H1 (cell line): ENCODE measurements at regions not wholly inside any gene's neighbourhood (a gene's known extent, or its start where the extent isn't known, plus 50 kb on each side); places are given as distances from the start of the nearest gene placed in this dataset.

Source experiments
- TF ChIP-seq, protein P1 (sequence below): fragments of 300-600 bp; sonication (generic); IDR thresholded peaks from 2 replicates; pipeline ENCODE4 v1.7.1; 2012; ENCODE audit warnings: low read length, moderate library complexity, mild to moderate bottlenecking, inconsistent platforms; ENCODE audit not compliant: insufficient replicate concordance

DNA sequence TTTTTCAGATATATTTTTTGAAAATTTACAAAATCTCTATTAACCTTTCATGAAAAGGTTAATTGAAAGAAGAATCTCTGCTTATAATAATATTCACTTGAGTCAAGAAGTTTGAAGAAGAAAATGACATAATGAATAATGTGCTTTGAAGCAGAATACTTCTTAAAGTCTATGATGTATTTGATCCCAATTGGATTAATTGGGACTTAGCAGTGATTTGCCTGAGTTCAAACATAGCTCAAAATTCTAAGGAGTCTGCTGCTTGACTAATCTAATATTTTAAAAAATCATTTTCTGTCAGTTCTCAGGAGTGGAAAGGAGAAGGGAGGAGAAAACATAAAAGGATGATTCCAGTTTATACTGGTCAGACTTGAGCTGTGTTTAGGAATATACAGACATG lies 1150.4 kb upstream of the INTU start (continued):
- TF ChIP-seq, protein P1, sequence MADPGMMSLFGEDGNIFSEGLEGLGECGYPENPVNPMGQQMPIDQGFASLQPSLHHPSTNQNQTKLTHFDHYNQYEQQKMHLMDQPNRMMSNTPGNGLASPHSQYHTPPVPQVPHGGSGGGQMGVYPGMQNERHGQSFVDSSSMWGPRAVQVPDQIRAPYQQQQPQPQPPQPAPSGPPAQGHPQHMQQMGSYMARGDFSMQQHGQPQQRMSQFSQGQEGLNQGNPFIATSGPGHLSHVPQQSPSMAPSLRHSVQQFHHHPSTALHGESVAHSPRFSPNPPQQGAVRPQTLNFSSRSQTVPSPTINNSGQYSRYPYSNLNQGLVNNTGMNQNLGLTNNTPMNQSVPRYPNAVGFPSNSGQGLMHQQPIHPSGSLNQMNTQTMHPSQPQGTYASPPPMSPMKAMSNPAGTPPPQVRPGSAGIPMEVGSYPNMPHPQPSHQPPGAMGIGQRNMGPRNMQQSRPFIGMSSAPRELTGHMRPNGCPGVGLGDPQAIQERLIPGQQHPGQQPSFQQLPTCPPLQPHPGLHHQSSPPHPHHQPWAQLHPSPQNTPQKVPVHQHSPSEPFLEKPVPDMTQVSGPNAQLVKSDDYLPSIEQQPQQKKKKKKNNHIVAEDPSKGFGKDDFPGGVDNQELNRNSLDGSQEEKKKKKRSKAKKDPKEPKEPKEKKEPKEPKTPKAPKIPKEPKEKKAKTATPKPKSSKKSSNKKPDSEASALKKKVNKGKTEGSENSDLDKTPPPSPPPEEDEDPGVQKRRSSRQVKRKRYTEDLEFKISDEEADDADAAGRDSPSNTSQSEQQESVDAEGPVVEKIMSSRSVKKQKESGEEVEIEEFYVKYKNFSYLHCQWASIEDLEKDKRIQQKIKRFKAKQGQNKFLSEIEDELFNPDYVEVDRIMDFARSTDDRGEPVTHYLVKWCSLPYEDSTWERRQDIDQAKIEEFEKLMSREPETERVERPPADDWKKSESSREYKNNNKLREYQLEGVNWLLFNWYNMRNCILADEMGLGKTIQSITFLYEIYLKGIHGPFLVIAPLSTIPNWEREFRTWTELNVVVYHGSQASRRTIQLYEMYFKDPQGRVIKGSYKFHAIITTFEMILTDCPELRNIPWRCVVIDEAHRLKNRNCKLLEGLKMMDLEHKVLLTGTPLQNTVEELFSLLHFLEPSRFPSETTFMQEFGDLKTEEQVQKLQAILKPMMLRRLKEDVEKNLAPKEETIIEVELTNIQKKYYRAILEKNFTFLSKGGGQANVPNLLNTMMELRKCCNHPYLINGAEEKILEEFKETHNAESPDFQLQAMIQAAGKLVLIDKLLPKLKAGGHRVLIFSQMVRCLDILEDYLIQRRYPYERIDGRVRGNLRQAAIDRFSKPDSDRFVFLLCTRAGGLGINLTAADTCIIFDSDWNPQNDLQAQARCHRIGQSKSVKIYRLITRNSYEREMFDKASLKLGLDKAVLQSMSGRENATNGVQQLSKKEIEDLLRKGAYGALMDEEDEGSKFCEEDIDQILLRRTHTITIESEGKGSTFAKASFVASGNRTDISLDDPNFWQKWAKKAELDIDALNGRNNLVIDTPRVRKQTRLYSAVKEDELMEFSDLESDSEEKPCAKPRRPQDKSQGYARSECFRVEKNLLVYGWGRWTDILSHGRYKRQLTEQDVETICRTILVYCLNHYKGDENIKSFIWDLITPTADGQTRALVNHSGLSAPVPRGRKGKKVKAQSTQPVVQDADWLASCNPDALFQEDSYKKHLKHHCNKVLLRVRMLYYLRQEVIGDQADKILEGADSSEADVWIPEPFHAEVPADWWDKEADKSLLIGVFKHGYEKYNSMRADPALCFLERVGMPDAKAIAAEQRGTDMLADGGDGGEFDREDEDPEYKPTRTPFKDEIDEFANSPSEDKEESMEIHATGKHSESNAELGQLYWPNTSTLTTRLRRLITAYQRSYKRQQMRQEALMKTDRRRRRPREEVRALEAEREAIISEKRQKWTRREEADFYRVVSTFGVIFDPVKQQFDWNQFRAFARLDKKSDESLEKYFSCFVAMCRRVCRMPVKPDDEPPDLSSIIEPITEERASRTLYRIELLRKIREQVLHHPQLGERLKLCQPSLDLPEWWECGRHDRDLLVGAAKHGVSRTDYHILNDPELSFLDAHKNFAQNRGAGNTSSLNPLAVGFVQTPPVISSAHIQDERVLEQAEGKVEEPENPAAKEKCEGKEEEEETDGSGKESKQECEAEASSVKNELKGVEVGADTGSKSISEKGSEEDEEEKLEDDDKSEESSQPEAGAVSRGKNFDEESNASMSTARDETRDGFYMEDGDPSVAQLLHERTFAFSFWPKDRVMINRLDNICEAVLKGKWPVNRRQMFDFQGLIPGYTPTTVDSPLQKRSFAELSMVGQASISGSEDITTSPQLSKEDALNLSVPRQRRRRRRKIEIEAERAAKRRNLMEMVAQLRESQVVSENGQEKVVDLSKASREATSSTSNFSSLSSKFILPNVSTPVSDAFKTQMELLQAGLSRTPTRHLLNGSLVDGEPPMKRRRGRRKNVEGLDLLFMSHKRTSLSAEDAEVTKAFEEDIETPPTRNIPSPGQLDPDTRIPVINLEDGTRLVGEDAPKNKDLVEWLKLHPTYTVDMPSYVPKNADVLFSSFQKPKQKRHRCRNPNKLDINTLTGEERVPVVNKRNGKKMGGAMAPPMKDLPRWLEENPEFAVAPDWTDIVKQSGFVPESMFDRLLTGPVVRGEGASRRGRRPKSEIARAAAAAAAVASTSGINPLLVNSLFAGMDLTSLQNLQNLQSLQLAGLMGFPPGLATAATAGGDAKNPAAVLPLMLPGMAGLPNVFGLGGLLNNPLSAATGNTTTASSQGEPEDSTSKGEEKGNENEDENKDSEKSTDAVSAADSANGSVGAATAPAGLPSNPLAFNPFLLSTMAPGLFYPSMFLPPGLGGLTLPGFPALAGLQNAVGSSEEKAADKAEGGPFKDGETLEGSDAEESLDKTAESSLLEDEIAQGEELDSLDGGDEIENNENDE: no peak
- TF ChIP-seq, all 59 proteins: peak for 0
